ENCODE measurements at regions not wholly inside any gene's neighbourhood (a gene's known extent, or its start where the extent isn't known, plus 50 kb on each side); places are given as distances from the start of the nearest gene placed in this dataset.
"Not testable (repeated sequence)": the region's sequence is repeated elsewhere in the genome, so short reads cannot be mapped to it uniquely, and the experiment has no call there.

DNA sequence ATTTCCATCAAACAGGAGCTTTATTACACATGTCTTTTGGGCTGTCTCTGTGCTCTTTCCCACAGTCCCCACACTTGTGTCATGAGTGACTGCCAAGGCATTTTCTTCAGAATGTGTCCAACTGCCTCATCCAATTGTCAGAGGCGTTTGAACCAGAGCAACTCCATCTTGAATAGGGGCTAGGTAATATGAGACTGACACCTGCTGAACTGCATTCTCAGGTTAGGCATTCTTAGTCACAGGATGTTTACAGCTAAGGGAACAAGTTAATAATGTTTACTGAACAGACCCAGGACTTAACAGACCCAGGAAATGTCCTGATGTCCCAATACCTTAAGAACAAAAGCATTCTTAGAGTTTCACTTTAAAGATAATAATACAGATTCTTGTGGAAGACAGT lies 595.5 kb downstream of the REEP3 start:
- DNase-seq (ENCODE audit: low read depth): no peak

DNA sequence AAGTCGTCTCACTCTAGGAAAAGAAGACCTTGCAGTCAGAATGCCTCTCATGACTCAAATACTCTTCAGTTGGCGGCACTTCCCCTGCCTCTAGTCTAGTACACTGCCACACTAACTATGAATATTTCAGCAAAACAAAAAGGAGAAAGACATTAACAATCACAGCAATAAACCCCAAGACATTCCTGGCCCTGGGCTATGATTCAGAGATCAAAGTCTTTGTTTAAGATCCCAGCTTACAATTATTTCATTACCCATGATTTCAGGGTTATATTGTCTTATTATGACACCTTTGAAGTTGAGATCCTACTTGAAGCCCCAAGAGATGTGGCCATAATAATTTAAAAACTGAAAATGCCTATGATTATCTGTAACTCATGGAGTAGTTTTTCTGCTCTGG lies 597.5 kb downstream of the REEP3 start:
- DNase-seq (ENCODE audit: low read depth): no peak

DNA sequence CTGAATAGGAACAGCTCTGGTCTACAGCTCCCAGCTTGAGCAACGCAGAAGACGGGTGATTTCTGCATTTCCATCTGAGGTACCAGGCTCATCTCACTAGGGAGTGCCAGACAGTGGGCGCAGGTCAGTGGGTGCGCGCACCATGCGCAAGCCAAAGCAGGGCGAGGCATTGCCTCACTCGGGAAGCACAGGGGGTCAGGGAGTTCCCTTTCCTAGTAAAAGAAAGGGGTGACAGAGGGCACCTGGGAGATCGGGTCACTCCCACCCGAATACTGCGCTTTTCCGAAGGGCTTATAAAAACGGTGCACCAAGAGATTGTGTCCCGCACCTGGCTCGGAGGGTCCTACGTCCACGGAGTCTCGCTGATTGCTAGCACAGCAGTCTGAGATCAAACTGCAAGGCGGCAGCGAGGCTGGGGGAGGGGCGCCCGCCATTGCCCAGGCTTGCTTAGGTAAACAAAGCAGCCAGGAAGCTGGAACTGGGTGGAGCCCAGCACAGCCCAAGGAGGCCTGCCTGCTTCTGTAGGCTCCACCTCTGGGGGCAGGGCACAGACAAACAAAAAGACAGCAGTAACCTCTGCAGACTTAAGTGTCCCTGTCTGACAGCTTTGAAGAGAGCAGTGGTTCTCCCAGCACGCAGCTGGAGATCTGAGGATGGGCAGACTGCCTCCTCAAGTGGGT lies 599.2 kb downstream of the REEP3 start:
- DNase-seq (ENCODE audit: low read depth): not testable (repeated sequence)

DNA sequence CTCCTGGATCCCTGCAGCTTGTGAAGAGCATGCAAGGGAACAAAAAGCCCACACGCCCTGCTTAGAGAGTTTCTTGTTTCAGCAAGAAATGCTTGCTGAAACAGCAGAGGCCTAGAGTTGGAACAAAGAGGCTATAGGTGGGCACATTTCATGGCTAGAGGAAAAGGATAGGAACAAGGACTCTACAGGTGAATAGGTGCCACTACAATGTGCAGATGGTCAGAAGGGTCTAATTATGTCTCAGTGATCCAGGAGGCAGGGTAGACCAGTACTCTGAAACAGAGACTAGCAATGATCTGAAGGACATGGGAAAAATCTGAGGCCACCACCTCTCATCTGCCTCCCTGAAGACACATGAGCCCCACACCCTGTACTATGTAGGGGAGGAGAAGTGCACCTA lies 609.0 kb downstream of the REEP3 start:
- DNase-seq (ENCODE audit: low read depth): no peak

DNA sequence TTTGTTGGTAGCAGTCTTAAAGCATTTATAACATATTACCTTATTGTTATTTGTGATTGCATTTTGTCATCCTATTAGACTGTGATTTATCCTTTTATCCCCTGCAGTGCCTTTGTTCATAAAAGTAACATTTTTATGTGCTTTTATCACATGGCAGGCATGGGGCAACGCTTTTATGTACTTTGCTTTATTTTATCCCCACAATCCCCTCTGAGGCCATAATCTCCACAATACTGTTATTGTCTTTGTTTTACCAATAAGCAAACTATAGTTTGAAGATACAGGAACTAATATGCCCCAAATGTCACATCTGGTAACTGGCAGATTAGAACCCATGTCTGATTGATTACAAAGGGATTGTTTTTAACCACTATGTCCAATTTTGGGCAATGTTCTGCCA lies 613.5 kb downstream of the REEP3 start:
- DNase-seq (ENCODE audit: low read depth): no peak

DNA sequence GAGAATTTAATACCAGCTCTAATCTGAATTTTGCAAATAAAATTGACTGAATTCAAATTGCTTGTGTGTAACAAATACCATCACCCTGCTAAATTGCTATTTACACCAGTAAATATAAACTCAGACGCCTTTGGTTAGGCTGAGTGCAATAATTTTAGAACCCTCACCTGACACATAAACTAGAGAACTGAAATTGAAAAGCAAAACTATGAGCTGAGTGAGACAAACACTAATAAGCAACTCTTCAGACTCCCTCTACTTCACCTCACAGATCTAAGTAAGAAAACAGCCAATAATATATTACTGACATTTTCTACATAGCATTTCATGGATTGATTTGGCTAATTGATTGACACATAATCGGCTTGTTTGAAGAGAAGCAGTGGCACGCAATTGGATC lies 621.2 kb downstream of the REEP3 start:
- DNase-seq (ENCODE audit: low read depth): no peak

DNA sequence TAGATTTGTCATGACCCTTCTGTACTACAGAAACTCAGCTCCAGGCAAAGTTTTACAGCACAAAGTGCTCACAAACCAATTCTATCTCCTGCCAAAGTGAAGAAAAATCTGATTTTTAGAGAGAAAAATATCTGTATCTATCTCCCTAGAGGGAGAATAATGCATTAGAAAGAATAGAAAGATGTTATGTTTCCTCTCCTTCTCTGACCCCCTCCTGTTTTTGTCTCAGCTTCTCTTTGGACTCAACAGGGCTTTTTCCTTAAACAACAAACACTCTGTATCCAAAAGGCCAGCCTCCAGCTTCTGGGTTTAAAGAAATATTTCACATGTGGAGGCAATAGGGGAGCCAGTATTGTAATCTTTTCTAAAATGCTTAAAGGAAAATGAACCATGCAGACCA lies 627.4 kb downstream of the REEP3 start:
- DNase-seq (ENCODE audit: low read depth): no peak

DNA sequence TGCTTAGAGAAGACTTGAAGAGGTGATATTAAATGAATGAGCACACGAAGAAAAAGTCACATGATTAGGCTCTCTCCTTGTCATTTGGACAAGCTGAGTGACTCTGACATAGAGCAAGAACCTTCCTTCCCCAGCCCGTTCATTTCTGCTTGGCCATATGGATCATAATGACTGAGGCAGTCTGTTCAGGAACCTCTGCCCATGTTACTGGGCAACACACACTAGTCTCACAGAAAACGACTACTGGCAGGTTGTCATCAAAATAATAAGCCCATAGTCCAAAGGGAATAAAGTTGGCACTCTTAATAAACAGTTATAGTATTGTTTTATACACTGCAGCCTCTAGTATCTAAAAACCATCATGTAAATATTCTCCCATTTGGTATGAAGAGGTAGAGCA lies 635.0 kb downstream of the REEP3 start:
- DNase-seq (ENCODE audit: low read depth): no peak

DNA sequence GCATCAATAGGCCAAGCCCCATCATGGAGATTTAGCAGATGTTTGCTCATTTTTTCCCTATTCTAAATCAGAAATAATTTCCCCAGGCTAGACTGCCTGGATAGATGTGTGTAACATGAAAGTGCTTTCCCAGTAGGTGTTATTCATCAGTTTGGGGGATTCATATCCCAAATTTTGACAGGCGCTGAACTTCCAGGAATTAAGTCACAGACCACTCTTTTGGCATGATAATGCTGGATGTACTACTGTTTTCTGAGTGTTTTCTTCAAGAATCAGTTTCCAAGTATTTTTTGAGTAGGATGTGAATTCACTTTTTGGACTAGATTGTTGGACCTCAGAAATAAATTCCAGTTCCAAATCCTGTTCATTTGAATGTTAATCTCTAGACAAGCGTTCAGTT lies 637.4 kb downstream of the REEP3 start:
- DNase-seq (ENCODE audit: low read depth): no peak

DNA sequence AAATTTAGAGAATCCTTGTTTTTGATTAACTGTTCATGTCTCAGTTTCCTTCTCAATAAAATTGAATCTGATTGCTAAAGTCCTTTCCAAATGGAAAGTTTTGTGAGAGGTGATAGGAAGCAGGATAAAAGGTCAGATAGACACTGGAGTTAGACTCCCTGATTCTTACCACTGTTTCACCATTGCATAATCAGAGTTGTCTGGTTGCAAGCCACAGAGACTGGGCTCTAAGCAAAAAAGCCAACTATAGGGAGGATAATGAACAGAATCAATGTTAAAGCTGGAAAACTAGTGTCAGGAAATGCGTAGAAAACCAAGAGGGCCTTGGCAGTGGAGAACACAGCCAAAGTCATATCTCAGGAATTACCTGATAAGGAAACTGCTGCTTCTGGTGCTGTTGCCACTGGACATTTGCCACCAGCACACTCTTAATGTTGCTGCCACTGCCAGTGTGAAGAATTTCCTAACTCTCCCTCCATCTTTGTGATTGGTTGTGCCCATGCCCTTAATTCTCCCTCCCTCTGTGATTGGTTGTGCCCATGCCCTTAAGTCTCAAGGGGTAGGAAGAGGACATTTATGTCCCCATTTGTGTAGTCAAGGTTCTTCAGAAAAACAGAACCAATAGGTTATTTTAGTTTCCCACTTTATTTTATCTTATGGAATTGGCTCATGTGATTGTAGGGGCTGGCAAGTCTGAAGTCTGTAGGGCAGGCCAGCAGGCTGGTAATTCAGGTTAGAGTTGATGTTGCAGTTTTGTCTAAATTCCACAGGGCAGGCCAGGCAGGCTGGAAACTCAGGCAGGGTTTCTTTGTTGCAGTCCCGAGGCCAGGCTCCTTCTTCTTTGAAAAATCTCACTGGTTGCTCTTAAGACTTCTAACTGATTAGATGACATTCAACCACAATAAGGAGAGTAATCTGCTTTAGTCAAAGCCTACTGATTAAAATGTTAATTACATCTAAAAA lies 639.0 kb downstream of the REEP3 start:
- DNase-seq (ENCODE audit: low read depth): no peak

DNA sequence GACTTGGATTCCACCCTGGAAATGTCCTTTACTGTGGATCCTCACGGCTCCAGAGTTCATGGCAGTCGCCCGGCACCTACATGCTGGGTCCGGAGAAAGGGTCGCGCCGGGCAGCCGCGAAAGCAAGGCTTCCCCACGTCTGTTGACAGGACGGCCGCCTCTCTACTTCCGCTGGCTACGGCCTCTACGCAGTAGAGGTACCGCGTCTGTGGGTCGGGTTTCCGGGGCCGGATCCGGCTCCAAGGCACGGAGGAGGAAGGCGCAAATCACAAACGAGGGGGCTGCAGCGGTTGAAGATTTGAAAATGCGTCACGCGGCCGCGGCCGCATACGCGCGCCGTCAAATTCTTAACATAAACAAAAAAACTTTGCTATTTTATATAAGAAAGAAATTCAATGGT lies 649.6 kb downstream of the REEP3 start:
- DNase-seq (ENCODE audit: low read depth): no peak

DNA sequence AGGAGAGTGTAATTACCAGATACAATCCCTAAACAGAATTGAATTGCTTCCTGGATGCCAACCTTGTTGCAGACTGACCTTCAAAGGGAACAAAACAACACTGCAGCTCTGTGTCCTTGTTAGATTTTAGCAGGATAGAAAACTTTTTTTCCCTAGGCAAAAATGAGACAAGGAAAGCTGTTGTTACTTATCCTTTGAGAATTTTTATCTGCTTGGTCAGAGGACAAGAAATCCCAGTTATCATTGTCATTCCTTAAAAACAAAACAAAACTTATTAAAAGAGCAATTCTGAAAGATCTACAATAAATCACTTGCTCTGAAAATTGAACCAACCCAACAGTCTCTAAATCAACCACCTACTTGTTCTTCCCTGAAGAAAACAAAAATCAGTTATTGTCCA lies 652.6 kb downstream of the REEP3 start:
- no peak for DNase-seq (ENCODE audit: low read depth)

DNA sequence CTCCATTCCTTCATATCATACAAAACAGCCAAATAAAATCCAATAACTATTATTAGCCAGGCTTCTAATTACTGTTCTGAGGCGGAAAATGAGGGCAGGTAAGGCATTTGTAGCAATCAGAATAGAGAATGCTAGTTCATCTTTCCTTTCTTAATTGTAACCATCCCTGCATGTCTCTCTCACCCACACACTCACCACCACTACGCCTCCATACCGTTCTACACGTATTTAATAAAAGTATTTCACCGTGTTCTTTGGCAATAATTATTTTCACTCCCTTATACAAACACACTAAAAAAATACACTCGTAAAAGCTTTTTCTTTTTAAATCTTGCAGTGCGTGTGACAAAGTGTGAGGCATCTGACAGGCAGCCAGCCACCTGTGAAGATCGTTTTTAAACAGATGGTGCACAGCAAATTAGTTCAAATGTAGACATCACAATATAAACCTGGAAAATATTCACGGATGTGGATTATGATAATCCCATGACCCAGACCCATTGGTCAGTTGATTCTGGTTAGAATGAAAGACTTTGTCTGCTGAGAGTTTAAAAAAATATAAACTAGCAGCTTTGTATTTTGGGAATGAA lies 653.6 kb downstream of the REEP3 start:
- DNase-seq (ENCODE audit: low read depth): no peak

DNA sequence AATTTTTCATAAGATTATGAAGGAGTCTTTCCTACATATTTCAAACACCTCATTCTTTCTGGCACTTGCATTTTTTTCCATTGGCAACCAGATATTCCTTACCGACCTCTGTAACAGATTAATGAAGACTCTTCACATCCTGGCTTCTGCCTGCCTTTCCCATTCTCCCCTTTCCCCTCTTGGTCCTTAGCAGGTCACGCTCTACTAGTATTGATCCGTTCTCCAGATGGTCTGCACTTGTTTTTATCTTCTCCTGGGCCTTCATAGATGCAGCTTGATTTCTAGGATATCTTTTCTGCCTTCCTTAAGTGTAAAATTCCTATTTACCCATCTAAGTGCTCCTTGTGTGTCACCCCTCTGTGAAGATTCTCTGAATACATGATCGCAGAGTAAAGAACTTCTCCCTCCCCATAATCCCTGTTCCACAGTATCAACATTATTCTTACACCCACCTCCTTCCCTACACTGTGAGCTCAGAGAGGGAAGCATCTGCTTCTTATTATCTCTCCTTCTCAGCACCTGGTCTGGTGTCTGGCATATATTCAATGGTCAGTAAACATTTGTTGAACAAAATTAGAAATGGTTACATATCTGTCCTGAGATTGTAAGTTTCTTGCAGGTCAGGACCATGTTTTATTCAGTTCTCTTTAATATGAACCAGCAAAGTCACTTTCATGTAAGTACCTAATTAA lies 654.2 kb downstream of the REEP3 start:
- DNase-seq (ENCODE audit: low read depth): no peak

DNA sequence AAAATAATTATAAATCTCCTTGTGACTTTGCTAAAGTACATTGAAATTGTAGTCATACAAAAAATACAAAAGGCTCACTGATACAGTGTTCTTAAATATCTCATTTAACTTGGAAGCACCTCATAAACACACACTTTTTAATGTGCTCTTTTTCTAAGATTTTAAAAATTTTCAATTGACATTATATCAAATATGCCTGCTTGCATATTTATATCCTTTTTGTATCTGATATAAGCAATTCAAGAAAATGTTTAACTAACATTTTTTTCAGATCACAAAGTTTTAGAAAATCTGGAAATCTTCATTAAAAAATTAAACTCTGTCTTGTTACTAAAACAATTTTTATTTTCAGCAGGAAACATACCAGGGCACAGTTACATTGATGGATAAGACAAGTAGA lies 661.5 kb downstream of the REEP3 start:
- no peak for DNase-seq (ENCODE audit: low read depth)

DNA sequence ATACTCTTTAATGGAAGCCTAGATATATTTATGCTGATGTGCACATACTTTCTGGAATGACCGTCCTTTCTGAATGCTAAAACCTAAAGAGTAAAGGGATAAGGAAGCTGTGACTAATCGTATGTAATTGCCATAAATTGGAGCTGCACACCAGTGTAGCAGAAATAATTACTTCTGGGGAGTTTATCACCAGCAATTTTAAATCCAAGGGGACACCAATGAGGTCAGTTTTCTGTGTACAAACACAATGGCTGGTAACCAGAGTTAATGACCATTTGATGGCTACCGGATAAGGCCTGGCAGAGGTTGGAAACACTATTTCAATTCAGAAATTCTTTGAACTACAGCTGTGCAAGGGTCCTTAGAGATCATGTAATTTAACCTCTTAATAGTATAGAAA lies 670.1 kb downstream of the REEP3 start:
- no peak for DNase-seq (ENCODE audit: low read depth)

DNA sequence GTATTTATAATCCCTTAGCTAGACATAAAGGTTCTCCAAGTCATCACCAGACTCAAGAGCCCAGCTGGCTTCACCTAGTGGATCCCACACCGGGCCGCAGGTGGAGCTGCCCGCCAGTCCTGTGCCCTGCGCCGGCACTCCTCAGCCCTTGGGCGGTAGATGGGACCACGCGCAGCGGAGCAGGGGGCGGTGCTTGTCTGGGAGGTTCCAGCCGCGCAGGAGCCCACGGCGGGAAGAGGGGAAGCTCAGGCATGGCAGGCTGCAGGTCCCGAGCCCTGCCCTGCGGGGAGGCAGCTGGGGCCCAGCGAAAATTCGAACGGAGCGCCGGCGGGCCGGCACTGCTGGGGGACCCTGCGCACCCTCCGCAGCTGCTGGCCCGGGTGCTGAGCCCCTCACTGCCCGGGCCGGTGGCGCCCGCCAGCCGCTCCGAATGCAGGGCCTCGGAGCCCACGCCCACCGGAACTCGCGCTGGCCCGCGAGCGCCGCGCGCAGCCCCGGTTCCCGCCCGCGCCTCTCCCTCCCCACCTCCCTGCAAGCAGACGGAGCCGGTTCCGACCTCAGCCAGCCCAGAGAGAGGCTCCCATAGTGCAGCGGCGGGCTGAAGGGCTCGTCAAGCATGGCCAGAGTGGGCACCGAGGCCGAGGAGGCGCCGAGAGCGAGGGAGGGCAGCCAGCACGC lies 675.6 kb downstream of the REEP3 start:
- no peak for DNase-seq (ENCODE audit: low read depth)

DNA sequence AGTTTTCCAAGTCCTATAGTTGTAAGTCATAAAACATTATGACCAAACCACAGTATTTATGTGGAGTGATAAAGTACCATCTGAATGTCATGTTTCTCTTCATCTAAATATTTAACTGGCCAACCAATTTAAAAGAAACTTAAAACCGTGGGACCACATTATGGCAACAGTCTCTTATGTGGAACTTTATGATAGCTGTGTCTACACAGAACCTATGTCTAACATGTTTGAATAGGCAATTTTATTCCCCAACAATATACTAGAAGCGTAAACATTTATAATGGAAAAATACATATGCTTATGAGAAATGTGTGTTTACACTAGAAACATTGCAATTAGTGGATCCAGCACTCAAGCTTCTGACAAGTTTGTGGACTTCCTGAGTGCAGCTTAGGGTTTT lies 680.7 kb downstream of the REEP3 start:
- no peak for DNase-seq (ENCODE audit: low read depth)

DNA sequence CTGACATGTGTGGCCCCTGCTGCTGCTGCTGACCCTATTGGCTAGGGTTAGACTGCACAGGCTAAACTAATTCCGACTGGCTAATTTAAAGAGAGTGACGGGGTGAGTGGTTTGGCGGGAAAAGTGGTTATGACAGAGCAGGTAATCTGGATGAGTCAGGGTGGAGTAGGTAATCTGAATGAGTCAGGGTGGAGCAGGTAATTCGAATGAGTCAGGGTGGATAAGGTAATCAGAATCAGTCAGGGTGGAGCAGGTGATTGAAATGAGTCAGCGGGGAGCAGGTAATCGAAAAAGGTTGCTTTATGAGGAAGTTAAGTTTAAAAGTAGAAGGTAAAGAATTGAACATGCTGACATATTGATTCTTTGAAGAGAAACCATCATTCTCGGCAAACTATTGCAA lies 683.3 kb downstream of the REEP3 start:
- DNase-seq (ENCODE audit: low read depth): not testable (repeated sequence)

DNA sequence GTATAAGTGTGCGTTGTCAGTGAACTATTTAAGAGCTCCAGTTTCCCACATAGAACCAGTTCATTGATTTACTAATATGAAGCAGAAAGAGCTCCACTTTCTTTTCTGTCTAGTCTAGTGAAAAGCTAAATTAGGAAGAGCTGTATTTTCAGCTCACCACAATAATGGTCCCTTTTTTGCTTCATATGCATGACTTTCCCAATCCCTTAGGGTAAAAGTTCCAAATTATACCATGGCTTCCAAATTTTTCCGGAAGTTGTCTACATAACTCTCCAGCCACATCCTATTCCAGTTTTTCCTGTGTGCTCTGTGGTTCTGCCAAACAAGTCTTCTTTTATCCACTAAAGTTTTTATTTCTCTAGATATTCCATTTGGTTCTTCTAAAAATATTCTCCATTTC lies 685.2 kb downstream of the REEP3 start:
- no peak for DNase-seq (ENCODE audit: low read depth)

DNA sequence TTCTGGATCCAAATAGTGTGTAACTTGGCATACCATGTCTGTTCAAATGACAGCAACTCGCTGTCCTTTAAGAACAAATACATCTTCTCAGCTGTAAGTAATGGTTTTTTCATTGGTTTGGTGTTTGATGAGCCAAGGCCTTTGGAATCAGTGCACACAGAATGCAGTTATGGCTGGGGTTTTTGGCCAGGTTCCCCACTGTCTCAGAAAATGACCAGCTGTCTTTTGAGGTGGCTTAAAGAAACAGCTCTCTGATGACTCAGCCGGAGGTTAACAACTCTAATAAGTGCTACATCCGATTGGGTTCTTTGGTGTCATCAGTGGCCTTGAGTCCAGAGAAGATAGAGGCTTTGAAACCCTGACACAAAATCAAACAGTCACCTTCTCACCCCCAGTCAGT lies 688.4 kb downstream of the REEP3 start:
- no peak for DNase-seq (ENCODE audit: low read depth)

DNA sequence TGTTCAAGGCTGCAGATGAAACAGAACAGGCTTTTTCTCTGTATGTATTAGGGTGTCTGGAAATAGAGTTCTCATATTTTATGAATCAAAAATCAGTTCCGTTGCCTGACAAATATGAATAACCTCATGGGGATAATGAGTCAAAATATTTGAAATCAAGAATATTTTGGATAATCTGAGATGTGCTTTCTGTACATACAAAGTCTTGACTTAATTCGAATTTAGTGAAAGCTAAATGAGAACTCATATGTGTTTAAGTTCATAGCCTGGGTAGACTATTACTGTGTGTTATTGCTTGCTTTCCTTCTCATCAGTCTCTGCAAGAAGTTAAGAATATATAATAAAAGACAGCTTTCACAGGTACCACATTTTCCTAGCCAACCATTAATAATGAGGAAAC lies 689.0 kb downstream of the REEP3 start:
- no peak for DNase-seq (ENCODE audit: low read depth)

Measured in stimulated activated CD8-positive, alpha-beta memory T cell treated with anti-CD3 and anti-CD28 coated beads, Interleukin-7, amount 100 ng/mL, for 24 hours (primary cell).